HEK293 (cell line): ENCODE measurements at regions not wholly inside any gene's neighbourhood (a gene's known extent, or its start where the extent isn't known, plus 50 kb on each side); places are given as distances from the start of the nearest gene placed in this dataset.

Experiments used
- CTCF ChIA-PET: fragments of 350-600 bp; formaldehyde crosslinking; extraction: SDS; loops from one replicate; lab custom pipeline; 2021; ENCODE audit warnings: antibody characterized with exemption; lab: Yijun Ruan, JAX
- POLR2A ChIA-PET: fragments of 300-600 bp; formaldehyde crosslinking; extraction: SDS; loops from one replicate; lab custom pipeline; 2020; ENCODE audit warnings: antibody characterized with exemption, inconsistent platforms; lab: Yijun Ruan, JAX
- H3K27ac ChIP-seq: fragments of 200-500 bp; sonication (Bioruptor generic); 2 replicates; pipeline ENCODE4 v1.5.1; 2014; ENCODE audit warnings: low read depth, low read length, control low read depth, inconsistent platforms; ENCODE audit errors: extremely low read depth
- H3K36me3 ChIP-seq, 2 experiments: fragments of 200-500 bp in 1 of 2; sonication (Bioruptor generic) in 1 of 2; 1 replicate in 1 of 2; 2 replicates in 1 of 2; pipeline ENCODE4 v1.5.1; 2014 to 2017; ENCODE audit warnings: inconsistent platforms in 2 of 2, low read length in 2 of 2; ENCODE audit not compliant: control insufficient read depth in 2 of 2, insufficient read depth in 1 of 2
- H3K4me1 ChIP-seq: fragments of 200-500 bp; sonication (Bioruptor generic); 2 replicates; pipeline ENCODE4 v1.5.1; 2014; ENCODE audit warnings: mild to moderate bottlenecking, low read length, inconsistent platforms; ENCODE audit not compliant: control insufficient read depth, insufficient read depth
- H3K4me3 ChIP-seq: 2 replicates; pipeline ENCODE4 v1.5.1; 2011; ENCODE audit warnings: low read depth, mild to moderate bottlenecking, control low read depth, low read length, moderate library complexity
- H3K9me3 ChIP-seq: fragments of 200-500 bp; sonication (Bioruptor generic); 2 replicates; pipeline ENCODE4 v1.5.1; 2014; ENCODE audit warnings: low read depth, low read length, inconsistent platforms; ENCODE audit not compliant: control insufficient read depth, insufficient read depth
- BCL11B ChIP-seq: fragments of 450-650 bp; formaldehyde crosslinking; IDR thresholded peaks from 2 replicates; pipeline ENCODE4 v1.5.1; 2016; ENCODE audit warnings: low read depth, missing biosample characterization, missing genetic modification characterization
- HIC1 ChIP-seq: fragments of 450-650 bp; formaldehyde crosslinking; IDR thresholded peaks from 2 replicates; pipeline ENCODE4 v1.5.1; 2016; ENCODE audit warnings: missing biosample characterization, missing genetic modification characterization
- KLF9 ChIP-seq: fragments of 450-650 bp; formaldehyde crosslinking; IDR thresholded peaks from 2 replicates; pipeline ENCODE4 v1.5.1; 2016; ENCODE audit warnings: missing biosample characterization, missing genetic modification characterization, low read depth
- MEIS1 ChIP-seq: sonication (generic); formaldehyde crosslinking; IDR thresholded peaks from 2 replicates; pipeline ENCODE4 v1.8.1; 2022; ENCODE audit warnings: missing genetic modification reagents, mild to moderate bottlenecking, borderline replicate concordance
- SP7 ChIP-seq: fragments of 450-650 bp; formaldehyde crosslinking; IDR thresholded peaks from 2 replicates; pipeline ENCODE4 v1.5.1; 2016; ENCODE audit warnings: missing biosample characterization, missing genetic modification characterization
- YY1 ChIP-seq: fragments of 450-650 bp; formaldehyde crosslinking; IDR thresholded peaks from 2 replicates; pipeline ENCODE4 v1.5.1; 2018; ENCODE audit warnings: missing biosample characterization, missing genetic modification characterization
- ZBTB17 ChIP-seq: fragments of 450-650 bp; formaldehyde crosslinking; IDR thresholded peaks from 2 replicates; pipeline ENCODE4 v1.5.1; 2016; ENCODE audit warnings: missing biosample characterization, missing genetic modification characterization
- ZBTB20 ChIP-seq: fragments of 450-650 bp; formaldehyde crosslinking; IDR thresholded peaks from 2 replicates; pipeline ENCODE4 v1.5.1; 2016; ENCODE audit warnings: missing biosample characterization, missing genetic modification characterization
- ZBTB49 ChIP-seq: fragments of 450-650 bp; formaldehyde crosslinking; IDR thresholded peaks from 2 replicates; pipeline ENCODE4 v1.5.1; 2016; ENCODE audit warnings: missing biosample characterization, missing genetic modification characterization, low read depth
- ZBTB8A ChIP-seq: fragments of 450-650 bp; formaldehyde crosslinking; IDR thresholded peaks from 2 replicates; pipeline ENCODE4 v1.5.1; 2016; ENCODE audit warnings: missing biosample characterization, missing genetic modification characterization
- ZFP41 ChIP-seq: fragments of 450-650 bp; formaldehyde crosslinking; IDR thresholded peaks from 2 replicates; pipeline ENCODE4 v1.5.1; 2016; ENCODE audit warnings: missing biosample characterization, missing genetic modification characterization, borderline replicate concordance
- ZIC2 ChIP-seq: fragments of 450-650 bp; formaldehyde crosslinking; IDR thresholded peaks from 2 replicates; pipeline ENCODE4 v1.5.1; 2016; ENCODE audit warnings: missing biosample characterization, missing genetic modification characterization
- ZNF112 ChIP-seq: fragments of 450-650 bp; formaldehyde crosslinking; IDR thresholded peaks from 2 replicates; pipeline ENCODE4 v1.5.0; 2017; ENCODE audit warnings: missing biosample characterization, missing genetic modification characterization
- ZNF16 ChIP-seq: fragments of 450-650 bp; formaldehyde crosslinking; IDR thresholded peaks from 2 replicates; pipeline ENCODE4 v1.5.1; 2016; ENCODE audit warnings: low read depth, missing biosample characterization, missing genetic modification characterization
- ZNF214 ChIP-seq: fragments of 450-650 bp; formaldehyde crosslinking; IDR thresholded peaks from 2 replicates; pipeline ENCODE4 v1.5.1; 2017; ENCODE audit warnings: missing biosample characterization, mild to moderate bottlenecking, missing genetic modification characterization, borderline replicate concordance
- ZNF24 ChIP-seq: fragments of 450-650 bp; formaldehyde crosslinking; IDR thresholded peaks from 2 replicates; pipeline ENCODE4 v1.5.1; 2016; ENCODE audit warnings: missing biosample characterization, missing genetic modification characterization
- ZNF311 ChIP-seq: fragments of 450-650 bp; formaldehyde crosslinking; IDR thresholded peaks from 2 replicates; pipeline ENCODE4 v1.5.1; 2017; ENCODE audit warnings: missing biosample characterization, missing genetic modification characterization, borderline replicate concordance
- ZNF324 ChIP-seq: fragments of 450-650 bp; formaldehyde crosslinking; IDR thresholded peaks from 2 replicates; pipeline ENCODE4 v1.5.1; 2016; ENCODE audit warnings: missing biosample characterization, missing genetic modification characterization
- ZNF560 ChIP-seq: fragments of 450-650 bp; formaldehyde crosslinking; IDR thresholded peaks from 2 replicates; pipeline ENCODE4 v1.5.1; 2017; ENCODE audit warnings: missing biosample characterization, missing genetic modification characterization, borderline replicate concordance
- ZNF561 ChIP-seq: fragments of 450-650 bp; IDR thresholded peaks from 2 replicates; pipeline ENCODE4 v1.5.1; 2018; ENCODE audit warnings: missing biosample characterization, missing genetic modification characterization, borderline replicate concordance
- ZNF610 ChIP-seq: fragments of 450-650 bp; formaldehyde crosslinking; IDR thresholded peaks from 2 replicates; pipeline ENCODE4 v1.5.1; 2016; ENCODE audit warnings: missing biosample characterization, missing genetic modification characterization, borderline replicate concordance
- ZNF639 ChIP-seq: fragments of 450-650 bp; formaldehyde crosslinking; IDR thresholded peaks from 2 replicates; pipeline ENCODE4 v1.5.1; 2016; ENCODE audit warnings: missing biosample characterization, missing genetic modification characterization
- TF ChIP-seq, protein P1 (sequence below): fragments of 450-650 bp; formaldehyde crosslinking; IDR thresholded peaks from 2 replicates; pipeline ENCODE4 v1.5.1; 2016; ENCODE audit warnings: missing biosample characterization, missing genetic modification characterization

GRCh38 chr17:71966459-71967313 lies 154.1 kb upstream of the SOX9 start (continued):
- TF ChIP-seq ZBTB49 (tag by site-specific recombination) (no peak), ZBTB17 (tag by site-specific recombination) (no peak), KLF9 (tag by site-specific recombination) (no peak), ZNF311 (no peak), ZNF324 (tag by site-specific recombination) (no peak), ZNF610 (tag by site-specific recombination) (no peak)

- Histone ChIP-seq H3K27ac (no peak overlapping the region), H3K9me3 (no peaks in the 10 kb centered on the region), H3K4me1 (no peaks in the 10 kb centered on the region), H3K36me3 (no peaks in the 10 kb centered on the region), H3K4me3 (no peak overlapping the region)
- no peak for TF ChIP-seq ZNF112 (tag by site-specific recombination)
- no peak for TF ChIP-seq ZNF24 (tag by site-specific recombination)
- no peak for TF ChIP-seq ZNF324 (tag by site-specific recombination)
- TF ChIP-seq ZBTB20 (tag by site-specific recombination) = no peak
- TF ChIP-seq ZNF639 = no peak
- TF ChIP-seq, protein P1, sequence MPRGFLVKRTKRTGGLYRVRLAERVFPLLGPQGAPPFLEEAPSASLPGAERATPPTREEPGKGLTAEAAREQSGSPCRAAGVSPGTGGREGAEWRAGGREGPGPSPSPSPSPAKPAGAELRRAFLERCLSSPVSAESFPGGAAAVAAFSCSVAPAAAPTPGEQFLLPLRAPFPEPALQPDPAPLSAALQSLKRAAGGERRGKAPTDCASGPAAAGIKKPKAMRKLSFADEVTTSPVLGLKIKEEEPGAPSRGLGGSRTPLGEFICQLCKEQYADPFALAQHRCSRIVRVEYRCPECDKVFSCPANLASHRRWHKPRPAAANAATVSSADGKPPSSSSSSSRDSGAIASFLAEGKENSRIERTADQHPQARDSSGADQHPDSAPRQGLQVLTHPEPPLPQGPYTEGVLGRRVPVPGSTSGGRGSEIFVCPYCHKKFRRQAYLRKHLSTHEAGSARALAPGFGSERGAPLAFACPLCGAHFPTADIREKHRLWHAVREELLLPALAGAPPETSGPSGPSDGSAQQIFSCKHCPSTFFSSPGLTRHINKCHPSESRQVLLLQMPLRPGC (tag by site-specific recombination) = no peak
- no peak for TF ChIP-seq ZIC2
- no peak for TF ChIP-seq ZBTB8A (tag by site-specific recombination)
- no peak for TF ChIP-seq HIC1 (tag by site-specific recombination)
- TF ChIP-seq ZNF16 (tag by site-specific recombination) = no peak
- no peak for TF ChIP-seq ZNF560 (tag by site-specific recombination)
- TF ChIP-seq MEIS1 (CRISPR knock-in tag) = no peak
- no peak for TF ChIP-seq YY1 (tag by site-specific recombination)
- no peak for TF ChIP-seq ZNF214 (tag by site-specific recombination)
- no peak for TF ChIP-seq ZFP41 (tag by site-specific recombination)
- no peak for TF ChIP-seq SP7 (tag by site-specific recombination)
- no peak for TF ChIP-seq ZNF561
- no peak for TF ChIP-seq BCL11B (tag by site-specific recombination)
- POLR2A ChIA-PET = no interaction called here
- CTCF ChIA-PET = interaction anchor here (1.9 kb wide), 1 partner anchor 11 kb away, joined by 5 read pairs; no protein-coding TSS in a partner anchor
Measured at GRCh38 chr17:71969500-71969899, 151.3 kb upstream of the SOX9 start.
